Aorta (tissue), 5 donors: ENCODE measurements at regions not wholly inside any gene's neighbourhood (a gene's known extent, or its start where the extent isn't known, plus 50 kb on each side); places are given as distances from the start of the nearest gene placed in this dataset.
"Not testable (repeated sequence)": the region's sequence is repeated elsewhere in the genome, so short reads cannot be mapped to it uniquely, and the experiment has no call there.

Experiments
- ATAC-seq: fragments of 200-7000 bp; cut with Tn5 transposase; one replicate; pipeline ENCODE4 v1.9.1; 2022; ENCODE audit warnings: moderate library complexity; ENCODE audit not compliant: low FRiP score
- DNase-seq, 2 donors: peaks; one replicate each; pipeline ENCODE4 v3.0.0-alpha.2; 2020
- H3K27ac ChIP-seq, 2 donors: one replicate each; pipeline ENCODE4 v1.5.1; 2013; ENCODE audit warnings: low read length in 2 of 2, mild to moderate bottlenecking in 2 of 2, moderate library complexity in 2 of 2, control low read depth in 1 of 2, inconsistent platforms in 1 of 2, low read depth in 1 of 2
- H3K27me3 ChIP-seq, 2 donors: one replicate each; pipeline ENCODE4 v1.6.1; 2013; ENCODE audit warnings: control low read depth in 1 of 2, low read length in 1 of 2, mild to moderate bottlenecking in 1 of 2, moderate library complexity in 1 of 2; ENCODE audit not compliant: insufficient read depth in 2 of 2, control insufficient read depth in 1 of 2
- H3K36me3 ChIP-seq, 2 donors: one replicate each; pipeline ENCODE4 v1.6.1; 2013; ENCODE audit warnings: control low read depth in 1 of 2, low read length in 1 of 2, mild to moderate bottlenecking in 1 of 2; ENCODE audit not compliant: insufficient read depth in 2 of 2, control insufficient read depth in 1 of 2
- H3K4me1 ChIP-seq, 2 donors: one replicate each; pipeline ENCODE4 v1.6.1; 2013; ENCODE audit warnings: low read length in 2 of 2, control low read depth in 1 of 2, mild to moderate bottlenecking in 1 of 2, moderate library complexity in 1 of 2; ENCODE audit not compliant: insufficient read depth in 2 of 2, control insufficient read depth in 1 of 2
- H3K4me3 ChIP-seq, 2 donors: one replicate each; pipeline ENCODE4 v1.5.1; 2013; ENCODE audit warnings: low read length in 2 of 2, control low read depth in 1 of 2, mild to moderate bottlenecking in 1 of 2
- H3K9me3 ChIP-seq: one replicate; pipeline ENCODE4 v1.6.1; 2013; ENCODE audit warnings: mild to moderate bottlenecking, low read length; ENCODE audit not compliant: control insufficient read depth
- WGBS, 2 donors: extraction: QIAGEN DNeasy Blood & Tissue Kit; methylation state at CpG; one replicate each; pipeline ENCODE4 v1.1.7; 2013; 5-methylcytosine and 5-hydroxymethylcytosine counted together
- intact Hi-C, 2 donors: fragments of 100-400 bp; cut with DNase I; formaldehyde crosslinking; loops; one replicate each; pipeline versions ENCODE4 v1.14.2 to v1.15.0; 2022
- donor health status: healthy with polysubstance abuse.
- donor health status: Bipolar disorder and iron deficiency.
- donor health status: DM: no; HTN: no; CAD: no.
- donor health status: DM: no; HTN: no; CAD: no.
- donor health status: DM: yes; HTN: yes; CAD: no.

DNA sequence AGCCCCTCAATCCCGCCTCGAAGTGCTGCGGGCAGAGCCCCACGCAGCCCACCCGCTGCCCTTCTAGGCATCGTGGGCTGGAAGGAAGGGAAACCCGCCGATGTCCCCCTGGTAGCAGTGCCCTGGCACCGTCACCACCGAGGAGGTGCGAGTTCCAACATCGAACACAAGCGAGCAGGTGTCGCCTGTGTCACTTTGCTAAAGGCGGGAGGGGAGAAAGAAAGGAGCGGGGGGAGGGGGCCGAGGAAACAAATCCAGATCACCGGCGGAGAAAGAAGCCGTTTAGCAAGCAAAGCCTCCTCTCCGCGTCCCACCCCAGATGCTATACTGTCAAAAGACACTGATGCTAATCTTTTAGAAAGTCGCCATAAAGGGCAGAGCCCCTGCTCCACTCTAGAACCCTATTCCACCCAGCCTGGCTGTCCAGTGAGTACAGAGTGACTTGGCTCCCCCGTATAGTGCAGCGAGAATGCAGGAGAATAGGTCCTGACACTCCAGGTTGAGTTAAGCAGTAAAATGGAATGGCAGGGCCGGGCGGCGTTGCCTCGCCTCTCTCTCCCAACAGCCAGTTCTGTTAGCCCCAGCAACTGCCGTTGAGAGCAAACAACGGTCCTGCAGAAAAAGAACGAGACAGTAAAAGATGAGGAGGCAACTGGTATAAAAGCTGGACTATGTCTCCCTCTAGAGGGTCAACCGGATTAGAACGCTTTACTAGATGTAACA lies 67.9 kb upstream of the USP15 start:
- DNase-seq: peak; percentile 62 to 79
- no peaks in the 10 kb centered on the region for H3K9me3 ChIP-seq
- WGBS, 2 donors: 0 to 1% methylated on average over 34 of the region's 34 CpGs
- no peaks in the 10 kb centered on the region for H3K27me3 ChIP-seq
- H3K36me3 ChIP-seq: no peaks in the 10 kb centered on the region
- no peak overlapping the region for H3K27ac ChIP-seq
- H3K4me1 ChIP-seq: no peaks in the 10 kb centered on the region
- intact Hi-C loops: loop anchor here (5.0 to 10.0 kb wide), 2 partner anchors 190 to 1508 kb away; no protein-coding TSS in a partner anchor
- peak overlapping the region; percentile 62 to 67 for H3K4me3 ChIP-seq
- peak; percentile 90 for ATAC-seq

DNA sequence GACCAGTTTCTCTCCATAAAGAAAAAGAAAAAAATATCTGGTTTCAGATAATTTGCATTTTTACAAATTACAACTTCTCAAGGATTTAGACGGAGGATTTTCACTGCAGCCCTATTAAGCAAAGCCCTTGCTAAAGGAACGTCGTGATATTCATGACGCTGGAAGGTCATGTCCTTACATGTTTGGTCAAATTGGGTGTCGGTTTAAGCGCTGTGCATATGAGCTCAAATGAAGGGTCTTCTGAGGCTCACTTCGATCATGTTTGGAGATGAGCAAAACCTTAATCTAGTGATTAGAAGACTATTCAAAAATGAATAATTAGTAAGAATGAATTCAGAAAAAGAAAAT lies 67.3 kb upstream of the USP15 start:
- WGBS, 2 donors: 21 to 22% methylated on average over 7 of the region's 7 CpGs
- H3K27me3 ChIP-seq: no peaks in the 10 kb centered on the region
- no peak for ATAC-seq
- no peaks in the 10 kb centered on the region for H3K4me1 ChIP-seq
- intact Hi-C loops: loop anchor here (5.0 to 10.0 kb wide), 2 partner anchors 191 to 1508 kb away; no protein-coding TSS in a partner anchor
- DNase-seq: no peak
- no peaks in the 10 kb centered on the region for H3K9me3 ChIP-seq
- H3K4me3 ChIP-seq: peak overlapping the region; percentile 34 to 62
- no peaks in the 10 kb centered on the region for H3K36me3 ChIP-seq
- no peak overlapping the region for H3K27ac ChIP-seq

DNA sequence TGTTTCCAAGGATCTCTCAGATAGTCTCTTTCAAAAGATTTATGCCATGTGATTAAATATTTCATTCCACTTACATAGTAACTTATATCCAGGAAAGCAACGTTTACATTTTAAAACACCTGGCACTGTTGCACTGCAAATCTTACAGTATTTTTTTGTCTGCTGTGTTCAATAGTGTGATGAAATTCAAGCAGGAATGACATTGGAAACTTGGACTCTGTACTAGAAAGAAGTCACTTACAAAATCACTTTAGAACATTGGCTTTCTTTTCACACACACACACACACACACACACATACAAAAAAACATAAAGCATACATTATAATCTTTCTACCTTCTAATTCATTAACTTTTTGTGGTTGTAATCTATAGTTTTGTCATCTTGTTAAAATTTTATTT lies 66.2 kb upstream of the USP15 start:
- intact Hi-C loops: loop anchor here (5.0 to 10.0 kb wide), 2 partner anchors 192 to 1509 kb away; no protein-coding TSS in a partner anchor
- no peak for ATAC-seq
- Histone ChIP-seq H3K4me1 (no peaks in the 10 kb centered on the region), H3K9me3 (no peaks in the 10 kb centered on the region), H3K27me3 (no peaks in the 10 kb centered on the region), H3K4me3 (no peak overlapping the region), H3K36me3 (no peaks in the 10 kb centered on the region), H3K27ac (no peak overlapping the region)
- WGBS, 2 donors: 49 to 60% methylated on average over 1 of the region's 1 CpG
- DNase-seq: no peak

DNA sequence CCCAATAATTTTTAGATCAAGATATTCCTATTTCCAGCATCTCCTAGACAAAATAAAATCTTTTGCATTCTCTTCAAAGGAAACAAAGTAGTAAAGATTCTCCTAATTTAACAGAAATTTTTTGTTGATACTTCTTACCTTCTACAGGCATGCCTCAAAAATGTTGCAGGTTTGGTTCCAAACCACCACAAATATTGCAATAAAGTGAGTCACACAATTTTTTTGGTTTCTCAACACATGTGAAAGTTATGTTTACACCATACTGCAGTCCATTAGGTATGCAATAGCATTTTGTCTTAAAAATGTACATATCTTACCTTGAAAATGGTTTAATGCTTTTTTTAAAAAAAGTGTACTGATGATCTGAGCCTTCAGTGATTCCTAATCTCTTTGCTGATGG lies 65.6 kb upstream of the USP15 start:
- no peak for ATAC-seq
- no peaks in the 10 kb centered on the region for H3K4me1 ChIP-seq
- no peak overlapping the region for H3K27ac ChIP-seq
- no peaks in the 10 kb centered on the region for H3K36me3 ChIP-seq
- H3K9me3 ChIP-seq: no peaks in the 10 kb centered on the region
- intact Hi-C loops: loop anchor here (5.0 to 10.0 kb wide), 2 partner anchors 192 to 1510 kb away; no protein-coding TSS in a partner anchor
- DNase-seq: no peak
- H3K4me3 ChIP-seq: no peak overlapping the region
- H3K27me3 ChIP-seq: no peaks in the 10 kb centered on the region

DNA sequence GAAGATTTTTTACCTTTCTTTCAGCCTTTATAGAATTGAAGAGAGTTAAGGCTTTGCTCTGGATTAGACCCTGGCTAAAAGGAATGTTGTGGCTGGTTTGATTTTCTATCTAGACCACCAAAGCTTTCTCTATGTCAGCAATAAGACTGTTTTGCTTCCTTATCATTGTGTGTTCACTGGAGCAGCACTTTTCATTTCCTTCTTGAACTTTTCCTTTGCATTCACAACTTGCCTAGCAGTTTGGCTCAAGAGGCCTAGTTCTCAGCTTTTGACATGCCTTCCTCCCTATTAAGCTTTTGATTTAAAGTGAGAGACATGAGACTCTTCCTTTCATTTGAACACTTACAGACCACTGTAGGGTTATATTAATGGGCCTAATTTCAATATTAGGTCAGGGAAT lies 64.1 kb upstream of the USP15 start:
- DNase-seq (no peak), ATAC-seq (no peak)
- no peaks in the 10 kb centered on the region for H3K27me3 ChIP-seq
- no peaks in the 10 kb centered on the region for H3K9me3 ChIP-seq
- H3K36me3 ChIP-seq: no peaks in the 10 kb centered on the region
- no peak overlapping the region for H3K27ac ChIP-seq
- H3K4me3 ChIP-seq: no peak overlapping the region
- H3K4me1 ChIP-seq: no peaks in the 10 kb centered on the region
- intact Hi-C loops: loop anchor here in 1 of 2 donors (10.0 kb wide), 1 partner anchor 1511 kb away; no protein-coding TSS in a partner anchor

DNA sequence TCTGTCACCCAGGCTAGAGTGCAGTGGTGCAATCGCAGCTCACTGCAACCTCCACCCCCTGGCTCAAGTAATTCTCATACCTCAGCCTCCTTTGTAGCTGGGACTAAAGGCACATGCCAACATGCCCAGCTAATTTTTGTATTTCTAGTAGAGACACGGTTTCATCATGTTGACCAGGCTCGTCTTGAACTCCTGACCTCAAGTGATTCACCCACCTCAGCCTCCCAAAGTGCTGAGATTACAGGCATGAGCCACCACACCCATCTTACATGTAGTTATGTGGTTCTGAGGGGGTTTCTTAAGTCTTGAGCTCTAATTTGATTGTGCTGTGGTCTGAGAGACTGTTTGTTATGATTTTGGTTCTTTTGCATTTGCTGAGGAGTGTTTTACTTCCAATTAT lies 57.3 kb upstream of the USP15 start:
- not testable (repeated sequence) for ATAC-seq, H3K9me3 ChIP-seq

DNA sequence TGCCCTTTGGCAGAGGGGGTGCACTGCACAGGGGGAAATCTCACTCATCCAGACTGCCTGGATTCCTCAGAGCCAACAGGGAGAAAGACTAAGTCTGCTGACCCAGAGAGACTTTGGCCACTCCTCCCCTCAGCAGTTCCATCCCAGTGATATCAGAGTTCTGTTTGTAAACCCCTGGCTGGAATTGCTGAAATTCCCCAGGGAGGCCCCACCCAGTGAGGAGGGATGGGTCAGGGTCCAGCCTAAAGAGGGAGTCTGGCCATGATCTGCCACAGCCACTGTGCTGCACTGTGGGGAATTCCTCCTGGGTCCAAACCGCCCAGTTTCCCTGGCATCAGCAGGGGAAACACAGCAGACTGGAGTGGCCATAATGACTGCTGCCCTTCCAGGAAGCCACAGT lies 54.9 kb upstream of the USP15 start:
- Histone ChIP-seq H3K36me3 (no peaks in the 10 kb centered on the region), H3K27ac (no peak overlapping the region), H3K27me3 (no peaks in the 10 kb centered on the region), H3K4me3 (no peak overlapping the region), H3K9me3 (peaks cover 5% of the 10 kb centered on the region), H3K4me1 (no peaks in the 10 kb centered on the region)
- intact Hi-C loops: no loop called here
- 90 to 100% methylated on average over 1 of the region's 1 CpG for WGBS, 2 donors
- ATAC-seq (no peak), DNase-seq (no peak)

More for the DNA sequence above, 57.3 kb upstream of the USP15 start:
- DNase-seq, H3K4me1 ChIP-seq, H3K4me3 ChIP-seq, intact Hi-C loops, H3K27me3 ChIP-seq, H3K36me3 ChIP-seq, H3K27ac ChIP-seq: not testable (repeated sequence)
- WGBS, 2 donors: 91 to 96% methylated on average over 3 of the region's 3 CpGs

DNA sequence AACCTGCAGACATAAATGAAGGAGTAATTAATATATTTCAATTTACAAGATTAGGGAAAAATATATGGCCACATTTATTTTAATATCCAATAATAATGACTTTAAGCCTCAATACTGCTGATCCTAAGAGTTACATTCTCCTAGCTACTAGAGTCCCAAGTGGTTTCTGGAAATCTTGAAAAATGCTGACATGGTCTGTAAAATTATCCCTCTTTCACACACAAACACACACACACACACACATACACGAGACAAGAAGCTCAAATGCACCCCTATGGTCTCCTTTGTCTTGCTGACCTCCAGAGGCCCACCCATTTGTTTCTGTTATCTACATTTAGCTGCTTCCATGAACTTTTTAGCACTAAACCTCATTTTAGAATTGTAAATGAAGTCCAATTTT lies 53.0 kb upstream of the USP15 start:
- intact Hi-C loops: no loop called here

More for the DNA sequence above, 53.0 kb upstream of the USP15 start:
- H3K9me3 ChIP-seq: peaks cover 5% of the 10 kb centered on the region
- H3K27ac ChIP-seq: no peak overlapping the region
- no peaks in the 10 kb centered on the region for H3K4me1 ChIP-seq
- ATAC-seq: no peak
- H3K4me3 ChIP-seq: no peak overlapping the region
- no peaks in the 10 kb centered on the region for H3K36me3 ChIP-seq
- no peaks in the 10 kb centered on the region for H3K27me3 ChIP-seq
- DNase-seq: no peak
- 65 to 66% methylated on average over 1 of the region's 1 CpG for WGBS, 2 donors
